ENCODE measurements at regions not wholly inside any gene's neighbourhood (a gene's known extent, or its start where the extent isn't known, plus 50 kb on each side); places are given as distances from the start of the nearest gene placed in this dataset.

DNA sequence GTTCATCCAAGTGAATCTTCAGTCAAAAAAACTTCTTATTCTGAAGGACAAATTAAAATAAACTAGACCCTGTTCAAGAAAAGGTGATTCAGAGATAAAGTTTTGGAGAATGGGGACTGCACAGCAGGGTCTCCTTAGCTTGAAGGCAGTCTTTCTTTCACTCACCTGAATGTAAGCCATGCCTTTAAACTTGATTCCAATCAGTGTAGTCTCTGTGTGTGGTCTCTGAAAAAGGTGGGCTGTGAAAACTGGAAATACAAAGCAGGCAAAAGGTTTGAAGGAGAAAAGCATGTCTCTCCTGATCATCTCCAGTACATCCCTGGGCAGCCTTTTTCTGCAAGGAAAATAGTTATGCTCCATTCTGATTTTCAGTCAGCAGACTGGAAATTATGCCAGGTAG lies 188.0 kb upstream of the SASH1 start:
- H3K4me3 Mint-ChIP-seq = no peak overlapping the region
- ATAC-seq = no peak
- H3K36me3 Mint-ChIP-seq (ENCODE audit: insufficient read depth) = no peaks in the 10 kb centered on the region

GRCh38 chr6:148155293-148155692 lies 187.3 kb upstream of the SASH1 start:
- no peak overlapping the region for H3K4me3 Mint-ChIP-seq
- DNase-seq = no peak
- no peaks in the 10 kb centered on the region for H3K36me3 Mint-ChIP-seq (ENCODE audit: insufficient read depth)
- ATAC-seq = no peak
- H3K27me3 Mint-ChIP-seq (ENCODE audit: low read depth) = no peaks in the 10 kb centered on the region
- H3K4me1 Mint-ChIP-seq (ENCODE audit: low read depth) = no peaks in the 10 kb centered on the region
- H3K9me3 Mint-ChIP-seq = no peaks in the 10 kb centered on the region

More for the DNA sequence above, 188.0 kb upstream of the SASH1 start:
- Mint-ChIP-seq H3K4me1 (ENCODE audit: low read depth) (no peaks in the 10 kb centered on the region), H3K9me3 (no peaks in the 10 kb centered on the region), H3K27me3 (ENCODE audit: low read depth) (no peaks in the 10 kb centered on the region)
- DNase-seq = no peak

GRCh38 chr6:148157841-148158240 lies 184.8 kb upstream of the SASH1 start:
- Mint-ChIP-seq H3K4me3 (no peak overlapping the region), H3K36me3 (ENCODE audit: insufficient read depth) (no peaks in the 10 kb centered on the region), H3K27me3 (ENCODE audit: low read depth) (no peaks in the 10 kb centered on the region), H3K4me1 (ENCODE audit: low read depth) (no peaks in the 10 kb centered on the region), H3K9me3 (no peaks in the 10 kb centered on the region)
- DNase-seq (no peak), ATAC-seq (no peak)

DNA sequence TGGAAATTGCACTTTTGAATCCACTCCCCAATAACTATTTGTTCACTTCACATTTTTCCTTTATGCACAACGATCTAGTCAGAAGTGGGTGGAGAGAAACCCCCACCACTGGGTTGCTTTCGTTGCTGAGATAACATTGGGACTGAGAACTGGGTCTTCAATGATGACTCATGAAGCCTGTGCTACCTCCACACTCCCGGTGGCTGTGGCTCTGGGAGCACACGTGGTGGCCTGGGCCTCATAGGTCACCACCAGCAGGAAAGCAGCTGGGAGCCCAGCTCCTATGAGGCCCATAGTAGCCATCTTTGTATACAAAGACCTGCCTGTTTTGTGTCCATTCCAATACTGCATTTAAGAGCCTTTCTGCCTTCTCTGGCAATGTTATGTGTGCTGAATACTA lies 178.0 kb upstream of the SASH1 start:
- Mint-ChIP-seq H3K27me3 (ENCODE audit: low read depth) (no peaks in the 10 kb centered on the region), H3K4me1 (ENCODE audit: low read depth) (no peaks in the 10 kb centered on the region), H3K36me3 (ENCODE audit: insufficient read depth) (no peaks in the 10 kb centered on the region), H3K9me3 (no peaks in the 10 kb centered on the region), H3K4me3 (no peak overlapping the region)
- DNase-seq (no peak), ATAC-seq (no peak)

GRCh38 chr6:148166339-148166968 lies 176.2 kb upstream of the SASH1 start:
- no peaks in the 10 kb centered on the region for H3K4me1 Mint-ChIP-seq (ENCODE audit: low read depth)
- H3K27me3 Mint-ChIP-seq (ENCODE audit: low read depth) = no peaks in the 10 kb centered on the region
- H3K36me3 Mint-ChIP-seq (ENCODE audit: insufficient read depth) = no peaks in the 10 kb centered on the region
- no peak for DNase-seq
- no peak for ATAC-seq
- no peaks in the 10 kb centered on the region for H3K9me3 Mint-ChIP-seq
- no peak overlapping the region for H3K4me3 Mint-ChIP-seq

DNA sequence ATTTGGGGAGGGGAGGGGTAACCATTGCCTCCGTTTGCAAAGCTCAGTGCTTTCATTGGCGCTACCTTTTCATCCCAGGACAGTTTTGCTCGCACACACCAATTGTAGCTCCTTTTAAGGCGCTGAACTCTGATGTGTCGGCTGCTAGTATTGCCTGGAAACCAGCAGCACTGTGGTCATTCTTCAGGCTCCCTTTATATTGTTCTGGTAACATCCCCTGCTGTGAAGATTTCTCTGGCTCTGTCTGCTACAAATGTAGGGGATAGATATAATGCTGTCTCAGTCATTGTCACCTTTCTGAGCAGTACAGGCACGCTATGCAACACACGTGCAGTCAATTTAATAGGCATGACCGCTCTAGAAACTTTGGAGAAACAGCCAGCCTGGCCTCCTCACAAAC lies 172.9 kb upstream of the SASH1 start:
- DNase-seq (no peak), ATAC-seq (no peak)
- H3K4me3 Mint-ChIP-seq = no peak overlapping the region
- H3K27me3 Mint-ChIP-seq (ENCODE audit: low read depth) = peaks cover 2% of the 10 kb centered on the region
- no peaks in the 10 kb centered on the region for H3K9me3 Mint-ChIP-seq
- H3K4me1 Mint-ChIP-seq (ENCODE audit: low read depth) = no peaks in the 10 kb centered on the region
- H3K36me3 Mint-ChIP-seq (ENCODE audit: insufficient read depth) = no peaks in the 10 kb centered on the region

DNA sequence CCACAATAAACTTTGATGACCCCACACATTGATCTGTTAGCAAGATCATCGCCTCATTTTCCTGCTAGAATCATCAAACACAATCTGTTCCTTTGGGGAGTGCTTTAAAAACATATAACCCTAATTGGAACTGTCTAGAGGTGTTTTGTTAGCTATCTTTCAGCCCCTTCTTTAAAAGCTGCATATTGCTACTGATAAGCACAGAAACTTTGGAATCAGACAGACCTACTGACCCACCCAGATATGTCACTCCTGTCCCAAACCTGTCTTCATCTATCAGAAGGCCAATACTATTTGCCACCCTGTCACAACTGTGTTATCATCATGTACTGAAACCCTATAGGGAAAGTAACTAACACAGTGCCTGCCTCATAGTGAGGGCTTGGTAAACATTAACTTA lies 172.4 kb upstream of the SASH1 start:
- ATAC-seq (no peak), DNase-seq (no peak)
- Mint-ChIP-seq H3K27me3 (ENCODE audit: low read depth) (peaks cover 2% of the 10 kb centered on the region), H3K9me3 (no peaks in the 10 kb centered on the region), H3K36me3 (ENCODE audit: insufficient read depth) (no peaks in the 10 kb centered on the region), H3K4me3 (no peak overlapping the region), H3K4me1 (ENCODE audit: low read depth) (no peaks in the 10 kb centered on the region)

DNA sequence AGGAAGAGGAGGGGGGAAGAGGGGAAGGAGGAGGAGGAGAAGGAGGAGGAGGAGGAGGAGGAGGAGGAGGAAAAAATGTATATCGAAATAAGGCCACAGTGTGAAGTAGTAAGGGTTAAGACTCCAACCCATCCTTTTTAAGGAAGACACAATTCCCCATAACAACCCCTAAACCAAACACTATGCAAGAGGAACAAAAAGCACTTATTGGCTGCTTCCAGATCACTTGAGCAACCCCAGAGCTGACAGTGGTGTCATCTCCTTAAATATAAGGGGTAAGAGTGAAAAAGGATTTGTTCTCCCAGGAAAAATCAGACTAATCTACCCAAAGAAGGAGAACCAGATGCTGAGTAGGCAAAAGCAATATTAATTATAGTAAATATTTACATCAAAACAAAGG lies 169.1 kb upstream of the SASH1 start:
- no peaks in the 10 kb centered on the region for H3K4me1 Mint-ChIP-seq (ENCODE audit: low read depth)
- H3K27me3 Mint-ChIP-seq (ENCODE audit: low read depth) = peaks cover 2% of the 10 kb centered on the region
- H3K4me3 Mint-ChIP-seq = no peak overlapping the region
- no peaks in the 10 kb centered on the region for H3K36me3 Mint-ChIP-seq (ENCODE audit: insufficient read depth)
- H3K9me3 Mint-ChIP-seq = no peaks in the 10 kb centered on the region
- DNase-seq (no peak), ATAC-seq (no peak)

DNA sequence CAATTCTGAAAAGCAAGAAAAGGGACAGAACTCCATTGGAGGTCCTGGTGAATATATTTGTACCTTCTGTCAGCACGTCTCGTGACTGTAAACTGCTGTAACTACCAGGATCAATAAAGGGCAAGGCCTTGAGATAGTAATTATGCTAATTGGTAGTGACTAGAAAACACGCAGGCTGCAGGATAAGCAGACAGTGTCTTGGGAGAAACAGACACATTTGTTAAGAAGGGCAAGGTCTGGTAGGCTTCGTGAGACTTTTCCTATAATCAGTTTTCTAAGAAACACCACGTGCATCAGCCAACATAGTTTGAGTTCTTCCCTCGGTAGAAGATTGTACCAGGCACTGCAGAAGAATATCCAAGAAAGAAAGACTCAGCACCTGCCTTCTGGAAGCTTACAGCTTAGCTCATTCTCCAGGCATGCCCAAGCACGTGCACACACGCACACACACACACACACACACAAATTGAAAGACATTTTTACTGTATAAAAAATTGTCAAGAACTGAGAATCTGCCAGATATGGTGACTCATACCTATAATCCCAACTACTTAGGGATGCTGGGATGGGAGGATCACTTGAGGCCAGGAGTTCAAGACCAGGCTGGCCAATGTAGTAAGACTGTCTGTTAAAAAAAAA lies 167.0 kb upstream of the SASH1 start:
- H3K36me3 Mint-ChIP-seq (ENCODE audit: insufficient read depth) = no peaks in the 10 kb centered on the region
- no peaks in the 10 kb centered on the region for H3K9me3 Mint-ChIP-seq
- H3K4me1 Mint-ChIP-seq (ENCODE audit: low read depth) = no peaks in the 10 kb centered on the region
- no peak overlapping the region for H3K4me3 Mint-ChIP-seq
- peaks cover 5% of the 10 kb centered on the region for H3K27me3 Mint-ChIP-seq (ENCODE audit: low read depth)
- ATAC-seq (no peak), DNase-seq (no peak)

DNA sequence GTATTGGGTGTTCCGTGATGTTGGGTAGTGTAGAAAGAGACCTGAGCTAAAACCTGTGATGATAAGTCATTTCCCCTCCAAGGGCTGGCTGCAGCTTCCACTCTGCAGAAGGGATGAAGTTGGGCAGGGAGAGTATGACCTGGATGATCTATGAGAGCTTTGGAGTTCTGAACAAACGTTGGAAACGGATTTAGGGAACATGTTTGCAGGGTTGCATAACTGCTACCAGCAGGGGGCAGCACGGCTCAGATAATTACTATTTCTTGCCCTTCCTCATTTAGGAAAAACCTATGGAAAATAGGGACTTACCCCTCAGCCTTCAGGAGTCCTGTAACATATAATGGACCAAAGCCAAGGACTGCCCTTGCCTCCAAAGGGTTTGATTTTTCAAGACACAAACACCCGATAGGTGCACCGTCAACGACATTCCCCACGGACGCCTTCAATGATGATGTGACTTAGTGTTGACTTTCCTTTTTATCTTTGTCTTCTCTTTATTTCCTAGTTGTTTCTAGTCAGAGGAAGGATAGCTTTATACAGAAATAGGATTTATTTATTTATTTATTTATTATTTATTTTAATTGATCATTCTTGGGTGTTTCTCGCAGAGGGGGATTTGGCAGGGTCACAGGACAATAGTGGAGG lies 164.9 kb upstream of the SASH1 start:
- DNase-seq (peak; percentile 17), ATAC-seq (no peak)
- Mint-ChIP-seq H3K4me1 (ENCODE audit: low read depth) (no peaks in the 10 kb centered on the region), H3K9me3 (no peaks in the 10 kb centered on the region), H3K36me3 (ENCODE audit: insufficient read depth) (no peaks in the 10 kb centered on the region), H3K4me3 (no peak overlapping the region), H3K27me3 (ENCODE audit: low read depth) (peaks cover 5% of the 10 kb centered on the region)

GRCh38 chr6:148179786-148180185 lies 162.9 kb upstream of the SASH1 start:
- no peaks in the 10 kb centered on the region for H3K9me3 Mint-ChIP-seq
- ATAC-seq = no peak
- H3K36me3 Mint-ChIP-seq (ENCODE audit: insufficient read depth) = no peaks in the 10 kb centered on the region
- H3K4me1 Mint-ChIP-seq (ENCODE audit: low read depth) = no peaks in the 10 kb centered on the region
- H3K4me3 Mint-ChIP-seq = no peak overlapping the region
- peaks cover 11% of the 10 kb centered on the region for H3K27me3 Mint-ChIP-seq (ENCODE audit: low read depth)
- DNase-seq = no peak

DNA sequence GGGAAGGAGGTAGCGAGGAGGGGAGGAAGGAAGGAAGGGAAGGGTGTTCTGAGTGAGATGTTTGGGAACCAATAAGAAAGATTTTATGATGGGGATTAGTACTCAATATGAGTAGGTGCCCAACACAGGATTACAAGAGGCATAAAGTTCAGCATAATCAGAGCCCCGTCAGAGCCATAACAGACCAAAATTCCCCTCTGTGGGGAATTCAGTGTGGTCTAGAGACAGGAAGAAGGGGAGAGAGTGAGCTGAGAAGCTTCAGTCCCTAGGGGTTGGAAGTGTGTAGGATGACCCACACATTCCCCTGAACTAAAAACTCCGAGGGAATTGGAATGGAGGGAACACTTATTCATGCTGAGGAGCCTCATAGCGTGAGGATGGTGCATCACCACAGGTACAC lies 160.3 kb upstream of the SASH1 start:
- H3K4me3 Mint-ChIP-seq = no peak overlapping the region
- no peak for ATAC-seq
- no peaks in the 10 kb centered on the region for H3K9me3 Mint-ChIP-seq

DNA sequence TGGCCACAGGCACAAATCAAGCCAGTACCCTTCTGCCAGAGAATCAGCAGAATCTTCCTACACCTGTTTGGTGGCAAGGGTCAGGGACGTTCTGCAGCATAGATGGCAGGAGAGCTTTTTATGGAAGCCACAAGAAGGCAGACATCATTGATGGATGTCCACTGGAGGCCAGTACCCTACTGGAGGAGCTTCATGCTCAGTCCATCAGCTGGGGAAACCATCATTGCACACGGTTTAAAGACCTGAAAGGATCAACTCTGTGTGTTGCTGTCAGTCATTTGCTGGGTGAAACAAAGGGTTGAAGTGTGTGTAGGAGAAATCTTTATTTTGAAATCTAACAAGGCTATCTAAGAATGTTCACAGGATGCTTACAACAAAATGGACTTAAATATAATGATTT lies 158.9 kb upstream of the SASH1 start:
- DNase-seq = no peak
- Mint-ChIP-seq H3K27me3 (ENCODE audit: low read depth) (peaks cover 24% of the 10 kb centered on the region), H3K4me1 (ENCODE audit: low read depth) (no peaks in the 10 kb centered on the region), H3K36me3 (ENCODE audit: insufficient read depth) (no peaks in the 10 kb centered on the region), H3K9me3 (no peaks in the 10 kb centered on the region), H3K4me3 (no peak overlapping the region)
- no peak for ATAC-seq

More for the DNA sequence above, 160.3 kb upstream of the SASH1 start:
- Mint-ChIP-seq H3K27me3 (ENCODE audit: low read depth) (peaks cover 18% of the 10 kb centered on the region), H3K4me1 (ENCODE audit: low read depth) (no peaks in the 10 kb centered on the region), H3K36me3 (ENCODE audit: insufficient read depth) (no peaks in the 10 kb centered on the region)
- no peak for DNase-seq

DNA sequence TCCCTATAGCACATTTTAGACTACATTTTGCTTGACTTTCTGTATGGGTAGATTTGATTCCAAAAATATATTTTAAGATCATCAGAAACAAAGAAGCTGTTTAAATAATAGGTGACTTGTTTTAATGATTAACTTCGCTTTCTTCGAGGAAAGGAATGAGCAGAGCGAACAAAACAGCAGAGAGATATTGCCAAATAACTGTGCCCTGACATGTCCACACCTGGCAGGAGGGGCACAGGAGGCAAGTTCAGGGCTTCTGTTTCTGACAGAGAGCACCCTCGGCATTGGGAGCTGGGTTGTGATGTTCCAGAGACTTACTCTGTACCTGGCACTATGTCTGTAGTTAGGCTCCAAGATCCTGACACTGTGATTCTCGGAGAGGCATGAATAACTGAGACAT lies 155.7 kb upstream of the SASH1 start:
- H3K4me3 Mint-ChIP-seq = no peak overlapping the region
- H3K4me1 Mint-ChIP-seq (ENCODE audit: low read depth) = no peaks in the 10 kb centered on the region
- H3K9me3 Mint-ChIP-seq = no peaks in the 10 kb centered on the region
- peaks cover 28% of the 10 kb centered on the region for H3K27me3 Mint-ChIP-seq (ENCODE audit: low read depth)
- DNase-seq (no peak), ATAC-seq (no peak)
- H3K36me3 Mint-ChIP-seq (ENCODE audit: insufficient read depth) = no peaks in the 10 kb centered on the region

- Mint-ChIP-seq H3K36me3 (ENCODE audit: insufficient read depth) (no peaks in the 10 kb centered on the region), H3K4me1 (ENCODE audit: low read depth) (no peaks in the 10 kb centered on the region), H3K9me3 (no peaks in the 10 kb centered on the region), H3K4me3 (no peak overlapping the region), H3K27me3 (ENCODE audit: low read depth) (peaks cover 28% of the 10 kb centered on the region)
- DNase-seq (no peak), ATAC-seq (no peak)
These were observed 150.3 kb upstream of the SASH1 start for GRCh38 chr6:148192310-148192709.

Data from activated T-cell treated with anti-CD3 and anti-CD28 coated beads, Interleukin-2, amount 50 U/mL, for 4 hours (primary cell).